ENCODE measurements at regions not wholly inside any gene's neighbourhood (a gene's known extent, or its start where the extent isn't known, plus 50 kb on each side); places are given as distances from the start of the nearest gene placed in this dataset.

GRCh38 chr5:100690036-100690560 lies 154.9 kb downstream of the FAM174A start:
- no peak overlapping the region for H2AFZ ChIP-seq (ENCODE audit: low read length)
- no TSS peak for BruUV-seq (replicated peaks)
- H4K20me1 ChIP-seq (ENCODE audit: insufficient read depth, low read length), result no peaks in the 10 kb centered on the region
- no peaks in the 10 kb centered on the region for H3K9me2 ChIP-seq (ENCODE audit: insufficient read depth, low read length)
- ChIA-PET CTCF (ENCODE audit: unreplicated experiment) (no interaction called here), POLR2A (interaction anchor here (0.5 to 1.8 kb wide), 8 partner anchors 9 to 1592 kb away, joined by 3 to 8 read pairs (median 4); no protein-coding TSS in a partner anchor)
- H3K36me3 ChIP-seq (ENCODE audit: insufficient read depth, low read length), result no peaks in the 10 kb centered on the region
- H3K4me2 ChIP-seq (ENCODE audit: low read length), result no peak overlapping the region
- no peaks in the 10 kb centered on the region for H3K4me1 ChIP-seq (ENCODE audit: insufficient read depth, low read length, poor library complexity, severe bottlenecking)
- TF ChIP-seq EZH2phosphoT487 (IDR thresholded peaks at IDR 0.05; ENCODE audit: borderline replicate concordance, low read depth, low read length) (no peak), CTCF (conservative IDR thresholded peaks at IDR 0.05; ENCODE audit: low read length) (no peak)
- no peak overlapping the region for H3K27ac ChIP-seq (ENCODE audit: low read depth, low read length, poor library complexity, severe bottlenecking)
- H3K4me3 ChIP-seq (ENCODE audit: low read depth, low read length, poor library complexity, severe bottlenecking), result no peak overlapping the region
- DNase-seq (ENCODE audit: low spot score), result no peak
- H3K79me2 ChIP-seq (ENCODE audit: insufficient read depth, low read depth, low read length), result no peaks in the 10 kb centered on the region
- no peaks in the 10 kb centered on the region for H3K9me3 ChIP-seq (ENCODE audit: low read length)
- intact Hi-C loops (cut with micrococcal nuclease; ENCODE audit: unreplicated experiment), result no loop called here

GRCh38 chr5:100691085-100691484 lies 155.9 kb downstream of the FAM174A start:
- Histone ChIP-seq H3K79me2 (ENCODE audit: insufficient read depth, low read depth, low read length) (no peaks in the 10 kb centered on the region), H3K4me1 (ENCODE audit: insufficient read depth, low read length, poor library complexity, severe bottlenecking) (no peaks in the 10 kb centered on the region), H4K20me1 (ENCODE audit: insufficient read depth, low read length) (no peaks in the 10 kb centered on the region), H2AFZ (ENCODE audit: low read length) (no peak overlapping the region), H3K9me2 (ENCODE audit: insufficient read depth, low read length) (no peaks in the 10 kb centered on the region), H3K27ac (ENCODE audit: low read depth, low read length, poor library complexity, severe bottlenecking) (no peak overlapping the region), H3K4me2 (ENCODE audit: low read length) (no peak overlapping the region), H3K4me3 (ENCODE audit: low read depth, low read length, poor library complexity, severe bottlenecking) (no peak overlapping the region), H3K9me3 (ENCODE audit: low read length) (no peaks in the 10 kb centered on the region), H3K36me3 (ENCODE audit: insufficient read depth, low read length) (no peaks in the 10 kb centered on the region)
- TF ChIP-seq EZH2phosphoT487 (IDR thresholded peaks at IDR 0.05; ENCODE audit: borderline replicate concordance, low read depth, low read length) (no peak), CTCF (conservative IDR thresholded peaks at IDR 0.05; ENCODE audit: low read length) (no peak)
- no TSS peak for BruUV-seq (replicated peaks)
- ChIA-PET CTCF (ENCODE audit: unreplicated experiment) (no interaction called here), POLR2A (interaction anchor here (0.7 to 0.9 kb wide), 2 partner anchors 74 to 1593 kb away, joined by 3 to 5 read pairs; no protein-coding TSS in a partner anchor)
- intact Hi-C loops (cut with micrococcal nuclease; ENCODE audit: unreplicated experiment), result no loop called here
- DNase-seq (ENCODE audit: low spot score), result no peak

- H3K79me2 ChIP-seq (ENCODE audit: insufficient read depth, low read depth, low read length), result no peaks in the 10 kb centered on the region
- H3K9me3 ChIP-seq (ENCODE audit: low read length), result no peaks in the 10 kb centered on the region
- H4K20me1 ChIP-seq (ENCODE audit: insufficient read depth, low read length), result no peaks in the 10 kb centered on the region
- intact Hi-C loops (cut with micrococcal nuclease; ENCODE audit: unreplicated experiment), result no loop called here
- no peak overlapping the region for H2AFZ ChIP-seq (ENCODE audit: low read length)
- ChIA-PET CTCF (ENCODE audit: unreplicated experiment) (no interaction called here), POLR2A (interaction anchor here (0.7 kb wide), 1 partner anchor 74 kb away, joined by 3 read pairs; no protein-coding TSS in a partner anchor)
- H3K4me1 ChIP-seq (ENCODE audit: insufficient read depth, low read length, poor library complexity, severe bottlenecking), result no peaks in the 10 kb centered on the region
- TF ChIP-seq CTCF (conservative IDR thresholded peaks at IDR 0.05; ENCODE audit: low read length), result no peak
- TF ChIP-seq EZH2phosphoT487 (IDR thresholded peaks at IDR 0.05; ENCODE audit: borderline replicate concordance, low read depth, low read length), result no peak
- H3K4me3 ChIP-seq (ENCODE audit: low read depth, low read length, poor library complexity, severe bottlenecking), result no peak overlapping the region
- DNase-seq (ENCODE audit: low spot score), result no peak
- H3K4me2 ChIP-seq (ENCODE audit: low read length), result no peak overlapping the region
- H3K27ac ChIP-seq (ENCODE audit: low read depth, low read length, poor library complexity, severe bottlenecking), result no peak overlapping the region
- H3K9me2 ChIP-seq (ENCODE audit: insufficient read depth, low read length), result no peaks in the 10 kb centered on the region
- no peaks in the 10 kb centered on the region for H3K36me3 ChIP-seq (ENCODE audit: insufficient read depth, low read length)
- BruUV-seq (replicated peaks), result no TSS peak
Observed at GRCh38 chr5:100691548-100691947, 156.4 kb downstream of the FAM174A start.

Data from OCI-LY7 (cell line).